SK-N-SH treated with all-trans-retinoic acid at 6 μM for 48 hours (cell line): ENCODE measurements at regions not wholly inside any gene's neighbourhood (a gene's known extent, or its start where the extent isn't known, plus 50 kb on each side); places are given as distances from the start of the nearest gene placed in this dataset.

Experiments
- ATAC-seq: fragments of 200-7000 bp; cut with Tn5 transposase; 3 replicates; pipeline ENCODE4 v1.9.1; 2020; ENCODE audit warnings: mild to moderate bottlenecking, moderate library complexity
- ARNTL ChIP-seq: fragments of 450-650 bp; formaldehyde crosslinking; IDR thresholded peaks from 2 replicates; pipeline ENCODE4 v1.5.0; 2020; ENCODE audit warnings: low read depth, mild to moderate bottlenecking, moderate library complexity, borderline replicate concordance
- BACH2 ChIP-seq: fragments of 250-450 bp; sonication (Bioruptor Pico); IDR thresholded peaks from 2 replicates; pipeline ENCODE4 v1.9.0; 2021; ENCODE audit warnings: mild to moderate bottlenecking, borderline replicate concordance
- CREB5 ChIP-seq: fragments of 250-450 bp; sonication (Bioruptor Pico); IDR thresholded peaks from 2 replicates; pipeline ENCODE4 v1.5.1; 2020; ENCODE audit warnings: low read depth, mild to moderate bottlenecking, moderate library complexity
- CSDC2 ChIP-seq: fragments of 250-450 bp; sonication (Bioruptor Pico); IDR thresholded peaks from 2 replicates; pipeline ENCODE4 v1.5.0; 2020; ENCODE audit warnings: mild to moderate bottlenecking, moderate library complexity
- CSRNP3 ChIP-seq: fragments of 250-450 bp; sonication (Bioruptor Pico); IDR thresholded peaks from 2 replicates; pipeline ENCODE4 v1.5.1; 2021; ENCODE audit warnings: mild to moderate bottlenecking, moderate library complexity
- ESRRG ChIP-seq: fragments of 250-450 bp; sonication (Bioruptor Pico); IDR thresholded peaks from 2 replicates; pipeline ENCODE4 v1.6.1; 2021; ENCODE audit warnings: mild to moderate bottlenecking
- GLIS3 ChIP-seq: fragments of 250-450 bp; sonication (Bioruptor Pico); IDR thresholded peaks from 2 replicates; pipeline ENCODE4 v1.5.0; 2020; ENCODE audit warnings: mild to moderate bottlenecking, moderate library complexity
- ISL1 ChIP-seq: fragments of 250-450 bp; sonication (Bioruptor Pico); IDR thresholded peaks from 2 replicates; pipeline ENCODE4 v2.1.2; 2022; ENCODE audit warnings: mild to moderate bottlenecking, moderate library complexity
- OSR1 ChIP-seq: fragments of 250-450 bp; sonication (Bioruptor Pico); IDR thresholded peaks from 2 replicates; pipeline ENCODE4 v1.8.0; 2022; ENCODE audit warnings: moderate library complexity, mild to moderate bottlenecking, inconsistent platforms
- PATZ1 ChIP-seq: fragments of 250-450 bp; sonication (Bioruptor Pico); IDR thresholded peaks from 2 replicates; pipeline ENCODE4 v1.8.0; 2020; ENCODE audit warnings: mild to moderate bottlenecking, moderate library complexity, borderline replicate concordance
- POU6F1 ChIP-seq: fragments of 250-450 bp; sonication (Bioruptor Pico); IDR thresholded peaks from 2 replicates; pipeline ENCODE4 v1.8.0; 2021; ENCODE audit warnings: low read depth, mild to moderate bottlenecking, moderate library complexity, borderline replicate concordance
- PPARA ChIP-seq: fragments of 250-450 bp; sonication (Bioruptor Pico); IDR thresholded peaks from 2 replicates; pipeline ENCODE4 v1.5.0; 2020; ENCODE audit warnings: mild to moderate bottlenecking, borderline replicate concordance
- RARB ChIP-seq: fragments of 250-450 bp; sonication (Bioruptor Pico); IDR thresholded peaks from 2 replicates; pipeline ENCODE4 v1.8.0; 2021; ENCODE audit warnings: mild to moderate bottlenecking, moderate library complexity
- SNAI2 ChIP-seq: fragments of 250-450 bp; sonication (Bioruptor Pico); IDR thresholded peaks from 2 replicates; pipeline ENCODE4 v1.5.0; 2020; ENCODE audit warnings: mild to moderate bottlenecking, moderate library complexity
- TCF4 ChIP-seq: fragments of 250-450 bp; sonication (Bioruptor Pico); IDR thresholded peaks from 2 replicates; pipeline ENCODE4 v1.8.0; 2021; ENCODE audit warnings: mild to moderate bottlenecking, moderate library complexity, borderline replicate concordance
- TOX ChIP-seq: fragments of 250-450 bp; sonication (Bioruptor Pico); IDR thresholded peaks from 2 replicates; pipeline ENCODE4 v1.8.0; 2021; ENCODE audit warnings: mild to moderate bottlenecking, moderate library complexity, borderline replicate concordance
- TSHZ2 ChIP-seq: fragments of 250-450 bp; sonication (Bioruptor Pico); IDR thresholded peaks from 2 replicates; pipeline ENCODE4 v1.5.0; 2020; ENCODE audit warnings: mild to moderate bottlenecking, moderate library complexity
- ZC3H10 ChIP-seq: fragments of 250-450 bp; sonication (Bioruptor Pico); IDR thresholded peaks from 2 replicates; pipeline ENCODE4 v1.5.1; 2021; ENCODE audit warnings: mild to moderate bottlenecking, moderate library complexity
- ZFP3 ChIP-seq: fragments of 250-450 bp; sonication (Bioruptor Pico); IDR thresholded peaks from 2 replicates; pipeline ENCODE4 v1.5.0; 2020; ENCODE audit warnings: mild to moderate bottlenecking, moderate library complexity
- ZFP30 ChIP-seq: fragments of 450-650 bp; formaldehyde crosslinking; IDR thresholded peaks from 2 replicates; pipeline ENCODE4 v1.5.0; 2022; ENCODE audit warnings: mild to moderate bottlenecking, moderate library complexity
- ZNF565 ChIP-seq: fragments of 450-650 bp; formaldehyde crosslinking; conservative IDR thresholded peaks from 2 replicates; pipeline ENCODE4 v1.5.0; 2020; ENCODE audit warnings: low read depth, mild to moderate bottlenecking, moderate library complexity
- ZNF70 ChIP-seq: fragments of 450-650 bp; formaldehyde crosslinking; IDR thresholded peaks from 2 replicates; pipeline ENCODE4 v1.5.0; 2020; ENCODE audit warnings: mild to moderate bottlenecking, moderate library complexity
- ZNF8 ChIP-seq: fragments of 450-650 bp; formaldehyde crosslinking; IDR thresholded peaks from 2 replicates; pipeline ENCODE4 v1.5.0; 2020; ENCODE audit warnings: mild to moderate bottlenecking, moderate library complexity

GRCh38 chr13:89746554-89746953, 1600.9 kb upstream of the MIR17HG start:
- TF ChIP-seq ESRRG (no peak), GLIS3 (CRISPR knock-in tag) (no peak), POU6F1 (CRISPR knock-in tag) (no peak), TCF4 (CRISPR knock-in tag) (no peak), SNAI2 (CRISPR knock-in tag) (no peak), ZC3H10 (CRISPR knock-in tag) (no peak), ZNF70 (no peak), OSR1 (CRISPR knock-in tag) (no peak), ZNF8 (CRISPR knock-in tag) (no peak), BACH2 (no peak), ZFP30 (CRISPR knock-in tag) (no peak), TOX (no peak), CREB5 (no peak), ZNF565 (CRISPR knock-in tag) (no peak), RARB (CRISPR knock-in tag) (no peak), TSHZ2 (CRISPR knock-in tag) (no peak)
- no peak for ATAC-seq

- no peak for ATAC-seq
- no peak for TF ChIP-seq ARNTL (CRISPR knock-in tag)
- no peak for TF ChIP-seq CSRNP3 (CRISPR knock-in tag)
- TF ChIP-seq SNAI2 (CRISPR knock-in tag) = no peak
- TF ChIP-seq TSHZ2 (CRISPR knock-in tag) = no peak
- no peak for TF ChIP-seq PPARA
- TF ChIP-seq CSDC2 (CRISPR knock-in tag) = no peak
- no peak for TF ChIP-seq ZNF8 (CRISPR knock-in tag)
- TF ChIP-seq BACH2 = no peak
- TF ChIP-seq ZFP3 = no peak
- TF ChIP-seq PATZ1 (CRISPR knock-in tag) = no peak
- no peak for TF ChIP-seq ISL1 (CRISPR knock-in tag)
- no peak for TF ChIP-seq CREB5
- TF ChIP-seq OSR1 (CRISPR knock-in tag) = no peak
- no peak for TF ChIP-seq TCF4 (CRISPR knock-in tag)
- no peak for TF ChIP-seq RARB (CRISPR knock-in tag)
- TF ChIP-seq ZNF565 (CRISPR knock-in tag) = no peak
- TF ChIP-seq ESRRG = no peak
- TF ChIP-seq TOX = no peak
- no peak for TF ChIP-seq ZC3H10 (CRISPR knock-in tag)
These were observed 1598.8 kb upstream of the MIR17HG start for GRCh38 chr13:89748716-89749115.
